ENCODE measurements at regions not wholly inside any gene's neighbourhood (a gene's known extent, or its start where the extent isn't known, plus 50 kb on each side); places are given as distances from the start of the nearest gene placed in this dataset.

DNA sequence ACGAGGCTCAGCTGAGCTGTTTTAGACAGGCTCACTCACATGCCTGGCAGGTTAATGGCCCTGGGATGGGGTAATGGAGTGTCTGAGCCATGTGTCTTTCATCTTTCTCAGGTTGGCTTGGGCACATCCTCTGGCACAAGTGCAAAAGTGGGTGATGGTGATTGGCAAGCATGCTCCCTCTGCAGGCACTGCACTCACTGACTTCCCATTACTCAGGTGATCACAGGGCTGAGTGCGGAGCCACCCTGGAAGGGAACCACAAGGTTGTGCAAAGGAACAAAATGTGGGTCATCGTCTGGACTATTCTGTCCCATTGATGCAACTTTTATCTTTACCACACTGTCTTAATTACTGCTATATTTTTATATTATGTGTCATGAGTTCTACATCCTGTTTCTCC lies 244.1 kb upstream of the AKR1E2 start:
- TF ChIP-seq, protein P1, sequence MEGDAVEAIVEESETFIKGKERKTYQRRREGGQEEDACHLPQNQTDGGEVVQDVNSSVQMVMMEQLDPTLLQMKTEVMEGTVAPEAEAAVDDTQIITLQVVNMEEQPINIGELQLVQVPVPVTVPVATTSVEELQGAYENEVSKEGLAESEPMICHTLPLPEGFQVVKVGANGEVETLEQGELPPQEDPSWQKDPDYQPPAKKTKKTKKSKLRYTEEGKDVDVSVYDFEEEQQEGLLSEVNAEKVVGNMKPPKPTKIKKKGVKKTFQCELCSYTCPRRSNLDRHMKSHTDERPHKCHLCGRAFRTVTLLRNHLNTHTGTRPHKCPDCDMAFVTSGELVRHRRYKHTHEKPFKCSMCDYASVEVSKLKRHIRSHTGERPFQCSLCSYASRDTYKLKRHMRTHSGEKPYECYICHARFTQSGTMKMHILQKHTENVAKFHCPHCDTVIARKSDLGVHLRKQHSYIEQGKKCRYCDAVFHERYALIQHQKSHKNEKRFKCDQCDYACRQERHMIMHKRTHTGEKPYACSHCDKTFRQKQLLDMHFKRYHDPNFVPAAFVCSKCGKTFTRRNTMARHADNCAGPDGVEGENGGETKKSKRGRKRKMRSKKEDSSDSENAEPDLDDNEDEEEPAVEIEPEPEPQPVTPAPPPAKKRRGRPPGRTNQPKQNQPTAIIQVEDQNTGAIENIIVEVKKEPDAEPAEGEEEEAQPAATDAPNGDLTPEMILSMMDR (IDR thresholded peaks at IDR 0.05; ENCODE audit: borderline replicate concordance): no peak
- DNase-seq: no peak
- Histone ChIP-seq H3K4me3 (no peak overlapping the region), H3K27me3 (ENCODE audit: low read depth) (no peaks in the 10 kb centered on the region), H3K27ac (replicated peaks) (no peak overlapping the region), H3K4me1 (no peaks in the 10 kb centered on the region), H3K9me3 (replicated peaks) (no peaks in the 10 kb centered on the region), H3K36me3 (no peaks in the 10 kb centered on the region)
- intact Hi-C loops (cut with micrococcal nuclease): no loop called here

- Histone ChIP-seq H3K27ac (replicated peaks) (no peak overlapping the region), H3K9me3 (replicated peaks) (no peaks in the 10 kb centered on the region), H3K27me3 (ENCODE audit: low read depth) (no peaks in the 10 kb centered on the region), H3K4me1 (no peaks in the 10 kb centered on the region), H3K4me3 (no peak overlapping the region), H3K36me3 (no peaks in the 10 kb centered on the region)
- DNase-seq: no peak
- intact Hi-C loops (cut with micrococcal nuclease): no loop called here
- TF ChIP-seq, protein P1 (IDR thresholded peaks at IDR 0.05; ENCODE audit: borderline replicate concordance): no peak
Observed at GRCh38 chr10:4579844-4580243, 246.2 kb upstream of the AKR1E2 start.

GRCh38 chr10:4576206-4576605 lies 249.8 kb upstream of the AKR1E2 start:
- no peaks in the 10 kb centered on the region for H3K36me3 ChIP-seq
- intact Hi-C loops (cut with micrococcal nuclease): no loop called here

GRCh38 chr10:4569151-4569550 lies 256.9 kb upstream of the AKR1E2 start:
- no peaks in the 10 kb centered on the region for H3K27me3 ChIP-seq (ENCODE audit: low read depth)
- H3K9me3 ChIP-seq (replicated peaks): no peaks in the 10 kb centered on the region
- H3K4me1 ChIP-seq: no peaks in the 10 kb centered on the region
- intact Hi-C loops (cut with micrococcal nuclease): no loop called here
- no peak overlapping the region for H3K27ac ChIP-seq (replicated peaks)
- DNase-seq: no peak
- no peak overlapping the region for H3K4me3 ChIP-seq
- TF ChIP-seq, protein P1 (IDR thresholded peaks at IDR 0.05; ENCODE audit: borderline replicate concordance): no peak
- no peaks in the 10 kb centered on the region for H3K36me3 ChIP-seq

More at GRCh38 chr10:4576206-4576605, 249.8 kb upstream of the AKR1E2 start:
- Histone ChIP-seq H3K4me3 (no peak overlapping the region), H3K27ac (replicated peaks) (no peak overlapping the region), H3K4me1 (no peaks in the 10 kb centered on the region), H3K27me3 (ENCODE audit: low read depth) (no peaks in the 10 kb centered on the region), H3K9me3 (replicated peaks) (no peaks in the 10 kb centered on the region)
- TF ChIP-seq, protein P1 (IDR thresholded peaks at IDR 0.05; ENCODE audit: borderline replicate concordance): no peak
- no peak for DNase-seq

- no peaks in the 10 kb centered on the region for H3K27me3 ChIP-seq (ENCODE audit: low read depth)
- intact Hi-C loops (cut with micrococcal nuclease): no loop called here
- H3K36me3 ChIP-seq: no peaks in the 10 kb centered on the region
- TF ChIP-seq, protein P1 (IDR thresholded peaks at IDR 0.05; ENCODE audit: borderline replicate concordance): no peak
- no peak for DNase-seq
- no peaks in the 10 kb centered on the region for H3K9me3 ChIP-seq (replicated peaks)
- no peak overlapping the region for H3K27ac ChIP-seq (replicated peaks)
- H3K4me3 ChIP-seq: no peak overlapping the region
- no peaks in the 10 kb centered on the region for H3K4me1 ChIP-seq
Observed at GRCh38 chr10:4568731-4569130, 257.3 kb upstream of the AKR1E2 start.

DNA sequence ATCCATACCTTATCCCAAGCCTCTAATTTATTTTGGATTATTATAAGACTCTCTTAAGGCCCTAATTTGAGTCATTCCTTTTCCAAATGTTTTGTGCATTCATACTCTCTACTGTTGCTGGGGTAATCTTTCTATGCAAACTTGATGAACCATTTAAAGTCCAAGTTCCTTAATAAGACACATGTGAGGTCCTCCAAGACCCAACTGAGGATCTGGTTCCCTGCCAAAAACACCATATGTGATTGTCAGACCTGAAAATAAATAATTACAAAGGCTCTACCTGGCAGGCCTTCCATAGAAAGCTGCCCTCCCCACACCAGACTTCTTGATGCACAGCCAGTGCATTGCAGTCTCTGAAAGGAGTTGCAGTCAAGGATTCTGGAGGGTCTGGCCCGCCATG lies 257.9 kb upstream of the AKR1E2 start:
- no peaks in the 10 kb centered on the region for H3K9me3 ChIP-seq (replicated peaks)
- intact Hi-C loops (cut with micrococcal nuclease): no loop called here
- no peaks in the 10 kb centered on the region for H3K36me3 ChIP-seq
- H3K27ac ChIP-seq (replicated peaks): no peak overlapping the region
- no peaks in the 10 kb centered on the region for H3K27me3 ChIP-seq (ENCODE audit: low read depth)
- no peak for DNase-seq
- no peaks in the 10 kb centered on the region for H3K4me1 ChIP-seq
- TF ChIP-seq, protein P1 (IDR thresholded peaks at IDR 0.05; ENCODE audit: borderline replicate concordance): no peak
- H3K4me3 ChIP-seq: no peak overlapping the region

Measured in left ventricle myocardium inferior (tissue), 1 donor.